ENCODE measurements at regions not wholly inside any gene's neighbourhood (a gene's known extent, or its start where the extent isn't known, plus 50 kb on each side); places are given as distances from the start of the nearest gene placed in this dataset.

- peak; percentile 18 for TF ChIP-seq CTCF (conservative IDR thresholded peaks at IDR 0.05)
- TF ChIP-seq ZFX (IDR thresholded peaks at IDR 0.05), result no peak
These were observed 111.6 kb upstream of the HABP2 start for GRCh38 chr10:113441220-113441619.

All from C4-2B (cell line).